PFSK-1 (cell line): ENCODE measurements at regions not wholly inside any gene's neighbourhood (a gene's known extent, or its start where the extent isn't known, plus 50 kb on each side); places are given as distances from the start of the nearest gene placed in this dataset.

Experiments used
- FOXP2 ChIP-seq: optimal IDR thresholded peaks from 2 replicates; pipeline ENCODE3; 2011; ENCODE audit warnings: borderline replicate concordance, control low read depth, inconsistent platforms; ENCODE audit not compliant: insufficient read depth; ENCODE audit errors: extremely low read length, extremely low read depth
- POLR2AphosphoS5 ChIP-seq: IDR thresholded peaks from 2 replicates; pipeline ENCODE4 v1.6.1; 2012; ENCODE audit warnings: low read depth, mild to moderate bottlenecking, control low read depth, low read length, moderate library complexity
- SIN3A ChIP-seq: IDR thresholded peaks from 2 replicates; pipeline ENCODE4 v1.6.1; 2012; ENCODE audit warnings: mild to moderate bottlenecking, low read length, moderate library complexity, borderline replicate concordance; ENCODE audit not compliant: insufficient read depth
- TAF1 ChIP-seq: IDR thresholded peaks from 2 replicates; pipeline ENCODE4 v1.6.1; 2012; ENCODE audit warnings: low read length, control low read depth, borderline replicate concordance; ENCODE audit not compliant: insufficient read depth
- TF ChIP-seq, protein P1 (sequence below), 2 experiments: IDR thresholded peaks; 2 replicates each; pipeline versions ENCODE4 v1.6.1 to v1.8.0; 2011 to 2012; ENCODE audit warnings: low read depth in 2 of 2, low read length in 2 of 2, control low read depth in 1 of 2, inconsistent platforms in 1 of 2, mild to moderate bottlenecking in 1 of 2, moderate library complexity in 1 of 2; ENCODE audit not compliant: insufficient read depth in 1 of 2

DNA sequence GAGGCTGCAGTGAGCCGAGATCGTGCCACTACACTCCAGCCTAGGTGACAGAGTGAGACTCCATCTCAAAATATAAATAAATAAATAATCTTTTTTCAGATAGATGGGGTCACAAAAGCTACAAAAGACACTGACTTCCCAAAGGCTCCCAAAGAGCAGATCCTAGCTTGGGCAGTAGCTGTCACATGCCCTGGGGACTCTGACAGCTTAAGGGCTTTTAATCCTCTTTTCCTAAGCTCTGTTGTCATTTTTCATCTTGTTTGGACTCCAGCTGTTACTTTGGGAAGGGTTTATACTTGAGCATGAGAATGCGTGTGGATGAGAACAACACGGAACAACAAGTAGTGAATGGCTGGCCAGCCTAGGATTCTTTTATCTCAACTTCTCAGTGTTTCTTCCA is 231.7 kb downstream of the MZT1 start:
- TF ChIP-seq POLR2AphosphoS5 (no peak), SIN3A (no peak), FOXP2 (no peak), TAF1 (no peak)

DNA sequence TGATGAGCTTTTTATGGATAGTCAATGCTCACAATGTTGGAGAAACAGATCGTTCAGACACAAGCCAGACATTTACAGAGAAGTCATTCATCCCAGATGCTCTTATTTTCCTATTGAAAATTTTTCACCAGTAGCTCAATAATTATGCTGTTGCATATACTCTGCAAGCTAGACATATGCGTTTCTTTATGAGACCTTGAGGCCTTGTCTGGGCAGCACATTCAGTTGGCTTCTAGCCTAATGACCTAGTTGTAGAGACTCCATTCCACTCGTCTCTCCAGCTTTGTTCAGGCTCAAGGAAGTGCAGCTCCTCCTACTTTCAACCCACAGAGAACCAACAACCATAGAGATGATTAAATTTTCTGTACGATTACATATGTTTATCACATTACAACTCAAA is 237.7 kb downstream of the MZT1 start:
- TF ChIP-seq FOXP2 = no peak
- no peak for TF ChIP-seq POLR2AphosphoS5
- TF ChIP-seq, protein P1, sequence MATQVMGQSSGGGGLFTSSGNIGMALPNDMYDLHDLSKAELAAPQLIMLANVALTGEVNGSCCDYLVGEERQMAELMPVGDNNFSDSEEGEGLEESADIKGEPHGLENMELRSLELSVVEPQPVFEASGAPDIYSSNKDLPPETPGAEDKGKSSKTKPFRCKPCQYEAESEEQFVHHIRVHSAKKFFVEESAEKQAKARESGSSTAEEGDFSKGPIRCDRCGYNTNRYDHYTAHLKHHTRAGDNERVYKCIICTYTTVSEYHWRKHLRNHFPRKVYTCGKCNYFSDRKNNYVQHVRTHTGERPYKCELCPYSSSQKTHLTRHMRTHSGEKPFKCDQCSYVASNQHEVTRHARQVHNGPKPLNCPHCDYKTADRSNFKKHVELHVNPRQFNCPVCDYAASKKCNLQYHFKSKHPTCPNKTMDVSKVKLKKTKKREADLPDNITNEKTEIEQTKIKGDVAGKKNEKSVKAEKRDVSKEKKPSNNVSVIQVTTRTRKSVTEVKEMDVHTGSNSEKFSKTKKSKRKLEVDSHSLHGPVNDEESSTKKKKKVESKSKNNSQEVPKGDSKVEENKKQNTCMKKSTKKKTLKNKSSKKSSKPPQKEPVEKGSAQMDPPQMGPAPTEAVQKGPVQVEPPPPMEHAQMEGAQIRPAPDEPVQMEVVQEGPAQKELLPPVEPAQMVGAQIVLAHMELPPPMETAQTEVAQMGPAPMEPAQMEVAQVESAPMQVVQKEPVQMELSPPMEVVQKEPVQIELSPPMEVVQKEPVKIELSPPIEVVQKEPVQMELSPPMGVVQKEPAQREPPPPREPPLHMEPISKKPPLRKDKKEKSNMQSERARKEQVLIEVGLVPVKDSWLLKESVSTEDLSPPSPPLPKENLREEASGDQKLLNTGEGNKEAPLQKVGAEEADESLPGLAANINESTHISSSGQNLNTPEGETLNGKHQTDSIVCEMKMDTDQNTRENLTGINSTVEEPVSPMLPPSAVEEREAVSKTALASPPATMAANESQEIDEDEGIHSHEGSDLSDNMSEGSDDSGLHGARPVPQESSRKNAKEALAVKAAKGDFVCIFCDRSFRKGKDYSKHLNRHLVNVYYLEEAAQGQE (IDR thresholded peaks at IDR 0.05; ENCODE audit: insufficient read depth in 1 of 2, low read depth in 2 of 2, low read length in 2 of 2) = no peak
- no peak for TF ChIP-seq TAF1

DNA sequence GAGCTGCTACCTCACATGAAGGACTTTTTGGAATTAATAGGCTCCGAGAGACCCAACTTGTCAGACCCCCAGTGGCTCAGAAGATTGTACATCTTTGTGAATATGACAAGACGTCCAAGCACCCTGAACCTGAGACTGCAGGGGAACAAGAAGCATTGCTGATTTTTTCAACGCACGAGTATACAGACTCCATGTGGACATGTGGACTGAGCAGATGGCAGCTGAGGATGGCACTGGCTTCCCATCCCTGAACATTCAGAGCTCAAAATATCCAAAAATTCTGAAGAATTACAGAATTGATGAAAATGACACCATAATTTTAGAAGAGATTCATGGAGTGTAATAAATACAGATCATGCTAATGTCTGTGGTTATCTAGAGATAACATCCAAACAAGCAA is 254.1 kb downstream of the MZT1 start:
- TF ChIP-seq, protein P1 (IDR thresholded peaks at IDR 0.05; ENCODE audit: insufficient read depth in 1 of 2, low read depth in 2 of 2, low read length in 2 of 2) = no peak
- TF ChIP-seq FOXP2 = no peak

DNA sequence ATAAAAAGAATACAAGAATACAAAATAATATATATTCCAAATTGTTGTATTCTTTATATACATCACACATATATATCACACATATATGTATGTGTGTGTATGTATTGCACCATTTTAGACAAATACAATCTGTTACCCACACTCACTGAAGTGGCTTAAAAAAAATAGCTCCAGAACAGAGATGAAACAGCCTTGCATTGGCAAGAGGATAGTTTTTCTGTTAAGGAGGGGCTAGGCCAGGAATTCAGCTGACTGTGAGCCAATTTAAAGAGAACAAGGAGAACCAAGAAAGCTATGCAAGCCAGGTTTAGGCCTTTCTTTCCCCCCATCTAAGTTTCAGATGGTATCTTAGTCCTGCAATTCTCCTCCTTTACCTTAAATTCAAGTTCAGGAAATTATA is 257.5 kb downstream of the MZT1 start:
- TF ChIP-seq SIN3A (no peak), POLR2AphosphoS5 (no peak)

DNA sequence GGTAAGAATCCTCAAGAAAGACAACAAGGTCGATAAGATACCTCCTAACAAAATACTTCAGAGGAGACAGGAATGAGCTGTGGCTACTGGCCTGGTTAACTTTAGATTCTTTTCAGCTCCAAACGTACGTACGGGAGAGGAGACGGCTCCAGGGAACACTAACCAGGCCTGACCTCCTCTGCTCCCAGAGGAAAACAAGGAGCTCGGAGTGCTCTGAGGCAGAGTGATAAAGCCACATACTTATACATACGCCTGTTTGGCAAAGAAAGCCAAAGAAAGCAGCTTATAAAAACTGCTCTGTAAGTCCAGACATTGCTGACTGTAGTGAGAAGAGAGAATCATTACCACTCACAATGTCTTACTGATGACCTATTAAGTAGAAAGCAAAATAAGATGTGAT is 263.9 kb downstream of the MZT1 start:
- TF ChIP-seq, protein P1 (IDR thresholded peaks at IDR 0.05; ENCODE audit: insufficient read depth in 1 of 2, low read depth in 2 of 2, low read length in 2 of 2) = no peak
- TF ChIP-seq TAF1 = no peak

DNA sequence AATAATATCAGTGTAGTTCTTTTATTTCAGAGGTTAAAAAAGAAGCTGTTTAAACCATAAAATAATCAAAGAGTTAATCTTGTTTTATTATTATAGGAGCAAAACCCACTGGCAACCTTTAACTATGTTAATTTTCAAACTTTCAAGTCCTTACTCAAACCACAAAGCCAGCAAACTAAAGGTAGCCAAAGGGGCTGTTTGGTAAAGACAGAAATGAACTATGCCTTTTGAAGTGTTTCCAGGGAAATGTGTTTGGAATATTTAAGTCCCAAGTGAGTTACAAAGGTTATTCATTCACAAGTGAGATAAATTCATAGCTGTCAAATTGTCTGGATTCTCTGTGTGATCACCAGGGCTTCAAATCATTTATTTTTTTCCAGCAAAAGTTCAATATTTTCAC is 264.7 kb downstream of the MZT1 start:
- no peak for TF ChIP-seq POLR2AphosphoS5
- TF ChIP-seq, protein P1 (IDR thresholded peaks at IDR 0.05; ENCODE audit: insufficient read depth in 1 of 2, low read depth in 2 of 2, low read length in 2 of 2) = no peak
- no peak for TF ChIP-seq TAF1
- no peak for TF ChIP-seq SIN3A
- no peak for TF ChIP-seq FOXP2
